Peyer's patch (tissue), 4 donors: ENCODE measurements at regions not wholly inside any gene's neighbourhood (a gene's known extent, or its start where the extent isn't known, plus 50 kb on each side); places are given as distances from the start of the nearest gene placed in this dataset.

ENCODE experiments used
- DNase-seq, 3 donors: peaks; one replicate each; pipeline ENCODE4 v3.0.0-alpha.2; 2017 to 2019
- H3K27ac ChIP-seq, 4 donors: fragments of 200-600 bp; sonication (generic); one replicate each; pipeline ENCODE4 v1.5.1; 2016 to 2019
- H3K27me3 ChIP-seq, 2 donors: fragments of 200-600 bp; sonication (generic); one replicate each; pipeline ENCODE4 v1.5.1; 2019
- H3K36me3 ChIP-seq, 3 donors: fragments of 200-600 bp; sonication (generic); one replicate each; pipeline ENCODE4 v1.5.1; 2016 to 2019
- H3K4me1 ChIP-seq, 4 donors: fragments of 200-600 bp; sonication (generic); one replicate each; pipeline ENCODE4 v1.5.1; 2016 to 2019
- H3K4me3 ChIP-seq, 4 donors: fragments of 200-600 bp; sonication (generic); 1 replicate in 3 of 4; 2 replicates in 1 of 4; pipeline ENCODE4 v1.5.1; 2016 to 2019; ENCODE audit warnings: mild to moderate bottlenecking in 1 of 4
- H3K9me3 ChIP-seq, 4 donors: fragments of 200-600 bp; sonication (generic); one replicate each; pipeline ENCODE4 v1.5.1; 2016 to 2019; ENCODE audit warnings: mild to moderate bottlenecking in 1 of 4
- POLR2A ChIP-seq, 2 donors: fragments of 450-650 bp; IDR thresholded peaks; one replicate each; pipeline ENCODE4 v1.5.1; 2017; ENCODE audit warnings: antibody characterized with exemption in 2 of 2, mild to moderate bottlenecking in 2 of 2, moderate library complexity in 2 of 2
- TF ChIP-seq, protein P1 (sequence below), 6 experiments: fragments of 450-650 bp in 4 of 6; fragments of 200-600 bp in 2 of 6; sonication (generic) in 1 of 6; IDR thresholded peaks; one replicate each; pipeline ENCODE4 v1.5.1; 2017 to 2019; ENCODE audit warnings: antibody characterized with exemption in 6 of 6, mild to moderate bottlenecking in 3 of 6, moderate library complexity in 1 of 6

GRCh38 chr6:90701146-90701781, 114.4 kb upstream of the MAP3K7 start:
- DNase-seq: no peak
- H3K9me3 ChIP-seq: no peaks in the 10 kb centered on the region
- H3K4me3 ChIP-seq: no peak overlapping the region
- no peaks in the 10 kb centered on the region for H3K27me3 ChIP-seq
- no peaks in the 10 kb centered on the region for H3K36me3 ChIP-seq
- no peaks in the 10 kb centered on the region for H3K4me1 ChIP-seq
- TF ChIP-seq, protein P1, sequence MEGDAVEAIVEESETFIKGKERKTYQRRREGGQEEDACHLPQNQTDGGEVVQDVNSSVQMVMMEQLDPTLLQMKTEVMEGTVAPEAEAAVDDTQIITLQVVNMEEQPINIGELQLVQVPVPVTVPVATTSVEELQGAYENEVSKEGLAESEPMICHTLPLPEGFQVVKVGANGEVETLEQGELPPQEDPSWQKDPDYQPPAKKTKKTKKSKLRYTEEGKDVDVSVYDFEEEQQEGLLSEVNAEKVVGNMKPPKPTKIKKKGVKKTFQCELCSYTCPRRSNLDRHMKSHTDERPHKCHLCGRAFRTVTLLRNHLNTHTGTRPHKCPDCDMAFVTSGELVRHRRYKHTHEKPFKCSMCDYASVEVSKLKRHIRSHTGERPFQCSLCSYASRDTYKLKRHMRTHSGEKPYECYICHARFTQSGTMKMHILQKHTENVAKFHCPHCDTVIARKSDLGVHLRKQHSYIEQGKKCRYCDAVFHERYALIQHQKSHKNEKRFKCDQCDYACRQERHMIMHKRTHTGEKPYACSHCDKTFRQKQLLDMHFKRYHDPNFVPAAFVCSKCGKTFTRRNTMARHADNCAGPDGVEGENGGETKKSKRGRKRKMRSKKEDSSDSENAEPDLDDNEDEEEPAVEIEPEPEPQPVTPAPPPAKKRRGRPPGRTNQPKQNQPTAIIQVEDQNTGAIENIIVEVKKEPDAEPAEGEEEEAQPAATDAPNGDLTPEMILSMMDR (IDR thresholded peaks at IDR 0.05): no peak
- TF ChIP-seq POLR2A (IDR thresholded peaks at IDR 0.05): no peak
- H3K27ac ChIP-seq: no peak overlapping the region

DNA sequence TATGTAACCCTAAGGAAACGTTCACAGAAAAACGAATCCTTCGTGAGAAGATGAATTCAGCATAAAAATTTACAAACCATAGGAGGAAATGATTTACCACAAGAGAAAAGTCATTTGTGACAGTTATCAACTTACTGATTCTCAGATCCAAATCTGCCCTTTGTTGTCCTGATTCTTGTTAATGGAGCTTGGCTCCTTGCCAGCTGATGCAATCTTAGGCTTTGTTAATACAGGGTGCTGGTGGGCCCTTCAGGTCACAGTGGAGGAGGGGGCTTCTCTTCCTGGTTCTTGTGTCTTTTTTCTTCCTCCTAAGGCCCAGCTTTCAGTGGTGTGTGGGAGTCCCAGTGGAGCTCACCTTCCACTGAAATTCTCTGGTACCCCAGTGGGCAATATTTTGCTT, 108.4 kb upstream of the MAP3K7 start:
- DNase-seq: no peak
- no peak overlapping the region for H3K27ac ChIP-seq
- no peak overlapping the region for H3K4me3 ChIP-seq
- H3K27me3 ChIP-seq: no peaks in the 10 kb centered on the region
- H3K36me3 ChIP-seq: no peaks in the 10 kb centered on the region
- H3K9me3 ChIP-seq: peaks cover 0 to 6% (median 0%) of the 10 kb centered on the region in 4 donors
- H3K4me1 ChIP-seq: no peaks in the 10 kb centered on the region
- TF ChIP-seq POLR2A (IDR thresholded peaks at IDR 0.05): no peak
- TF ChIP-seq, protein P1 (IDR thresholded peaks at IDR 0.05): no peak

GRCh38 chr6:90694802-90695201, 107.9 kb upstream of the MAP3K7 start:
- H3K27me3 ChIP-seq: no peaks in the 10 kb centered on the region
- DNase-seq: no peak
- H3K9me3 ChIP-seq: peaks cover 0 to 6% (median 0%) of the 10 kb centered on the region in 4 donors
- H3K4me1 ChIP-seq: no peaks in the 10 kb centered on the region
- H3K27ac ChIP-seq: no peak overlapping the region
- no peak overlapping the region for H3K4me3 ChIP-seq
- no peaks in the 10 kb centered on the region for H3K36me3 ChIP-seq
- TF ChIP-seq, protein P1 (IDR thresholded peaks at IDR 0.05): no peak
- TF ChIP-seq POLR2A (IDR thresholded peaks at IDR 0.05): no peak

GRCh38 chr6:90691823-90692222, 105.0 kb upstream of the MAP3K7 start:
- TF ChIP-seq, protein P1 (IDR thresholded peaks at IDR 0.05): peak in 1 of 6 experiments; percentile 14
- no peak for TF ChIP-seq POLR2A (IDR thresholded peaks at IDR 0.05)
- Histone ChIP-seq H3K36me3 (no peaks in the 10 kb centered on the region), H3K27ac (no peak overlapping the region), H3K4me3 (no peak overlapping the region), H3K9me3 (peaks cover 0 to 6% (median 0%) of the 10 kb centered on the region in 4 donors), H3K27me3 (no peaks in the 10 kb centered on the region), H3K4me1 (no peaks in the 10 kb centered on the region)
- DNase-seq: no peak

- no peak overlapping the region for H3K27ac ChIP-seq
- no peak for DNase-seq
- no peaks in the 10 kb centered on the region for H3K4me1 ChIP-seq
- TF ChIP-seq, protein P1 (IDR thresholded peaks at IDR 0.05): no peak
- no peak for TF ChIP-seq POLR2A (IDR thresholded peaks at IDR 0.05)
- no peaks in the 10 kb centered on the region for H3K36me3 ChIP-seq
- no peak overlapping the region for H3K4me3 ChIP-seq
- H3K27me3 ChIP-seq: no peaks in the 10 kb centered on the region
- no peaks in the 10 kb centered on the region for H3K9me3 ChIP-seq
Measured at GRCh38 chr6:90689172-90689571, 102.3 kb upstream of the MAP3K7 start.
